ENCODE measurements at regions not wholly inside any gene's neighbourhood (a gene's known extent, or its start where the extent isn't known, plus 50 kb on each side); places are given as distances from the start of the nearest gene placed in this dataset.

- Histone ChIP-seq H4K20me1 (ENCODE audit: insufficient read depth, low read length) (no peaks in the 10 kb centered on the region), H3K9me3 (ENCODE audit: low read length) (peaks cover 64% of the 10 kb centered on the region), H3K4me2 (ENCODE audit: low read depth, low read length) (no peak overlapping the region), H3K4me1 (ENCODE audit: insufficient read depth, low read length) (no peaks in the 10 kb centered on the region), H3K4me3 (replicated peaks in 1 of 3; ENCODE audit: insufficient read depth in 1 of 3, low read depth in 2 of 3, low read length in 3 of 3) (no peak overlapping the region), H3K27ac (ENCODE audit: extremely low read length, insufficient read depth, low read length) (no peak overlapping the region), H2AFZ (ENCODE audit: low read length) (no peak overlapping the region), H3K79me2 (ENCODE audit: insufficient read depth, low read length) (no peaks in the 10 kb centered on the region), H3K27me3 (ENCODE audit: control insufficient read depth in 1 of 2, insufficient read depth in 2 of 2, low read length in 2 of 2) (no peaks in the 10 kb centered on the region), H3K36me3 (replicated peaks in 1 of 2; ENCODE audit: control insufficient read depth in 1 of 2, insufficient read depth in 2 of 2, low read length in 2 of 2) (no peaks in the 10 kb centered on the region), H3K9ac (ENCODE audit: insufficient read depth, low read depth, low read length) (no peak overlapping the region)
- TF ChIP-seq SIN3A (IDR thresholded peaks at IDR 0.05; ENCODE audit: borderline replicate concordance, low read depth, low read length) (no peak), MAFF (IDR thresholded peaks at IDR 0.05; ENCODE audit: low read depth, low read length) (peak; percentile 42; the same call in 1 of the 2 replicates), MAFK (conservative IDR thresholded peaks at IDR 0.05 in 1 of 2, IDR thresholded peaks at IDR 0.05 in 1 of 2; ENCODE audit: low read length in 2 of 2) (peak; percentile 37 to 76; a peak in 3 of 4 replicates)
- intact Hi-C loops (cut with micrococcal nuclease; ENCODE audit: unreplicated experiment) (no loop called here), in situ Hi-C loops (cut with HindIII; ENCODE audit: extremely low pct_ligation_motif_present, low pct_unique_long_range_greater_than_20kb) (no loop called here)
- ATAC-seq (no peak), FAIRE-seq (no peak), DNase-seq (ENCODE audit: low spot score) (no peak)
- WGBS (ENCODE audit: low lambda C conversion rate) = 4% methylated on average over 1 of the region's 1 CpG
- no TSS peak for BruUV-seq (replicated peaks)
- ChIA-PET CTCF (ENCODE audit: low intra/inter-chr PET ratio, low total read pairs) (no interaction called here), POLR2A (no interaction called here)
These were observed 1052.8 kb downstream of the NAALADL2 start for GRCh38 chr3:175911937-175912336.

- Histone ChIP-seq H3K36me3 (replicated peaks in 1 of 2; ENCODE audit: control insufficient read depth in 1 of 2, insufficient read depth in 2 of 2, low read length in 2 of 2) (no peaks in the 10 kb centered on the region), H3K4me1 (ENCODE audit: insufficient read depth, low read length) (no peaks in the 10 kb centered on the region), H2AFZ (ENCODE audit: low read length) (no peak overlapping the region), H4K20me1 (ENCODE audit: insufficient read depth, low read length) (no peaks in the 10 kb centered on the region), H3K4me2 (ENCODE audit: low read depth, low read length) (no peak overlapping the region), H3K79me2 (ENCODE audit: insufficient read depth, low read length) (no peaks in the 10 kb centered on the region), H3K27ac (ENCODE audit: extremely low read length, insufficient read depth, low read length) (no peak overlapping the region), H3K9ac (ENCODE audit: insufficient read depth, low read depth, low read length) (no peak overlapping the region), H3K9me3 (ENCODE audit: low read length) (peaks cover 47% of the 10 kb centered on the region), H3K4me3 (replicated peaks in 1 of 3; ENCODE audit: insufficient read depth in 1 of 3, low read depth in 2 of 3, low read length in 3 of 3) (no peak overlapping the region), H3K27me3 (ENCODE audit: control insufficient read depth in 1 of 2, insufficient read depth in 2 of 2, low read length in 2 of 2) (no peaks in the 10 kb centered on the region)
- intact Hi-C loops (cut with micrococcal nuclease; ENCODE audit: unreplicated experiment) (no loop called here), in situ Hi-C loops (cut with HindIII; ENCODE audit: extremely low pct_ligation_motif_present, low pct_unique_long_range_greater_than_20kb) (no loop called here)
- FAIRE-seq (no peak), DNase-seq (ENCODE audit: low spot score) (no peak), ATAC-seq (no peak)
- ChIA-PET POLR2A (no interaction called here), CTCF (ENCODE audit: low intra/inter-chr PET ratio, low total read pairs) (no interaction called here)
- no peak for TF ChIP-seq ZNF574 (CRISPR knock-in tag; IDR thresholded peaks at IDR 0.05)
- 54% methylated on average over 1 of the region's 1 CpG for WGBS (ENCODE audit: low lambda C conversion rate)
- BruUV-seq (replicated peaks) = no TSS peak
These were observed 1043.1 kb downstream of the NAALADL2 start for GRCh38 chr3:175902226-175902625.
